ENCODE measurements at regions not wholly inside any gene's neighbourhood (a gene's known extent, or its start where the extent isn't known, plus 50 kb on each side); places are given as distances from the start of the nearest gene placed in this dataset.
"Not testable (repeated sequence)": the region's sequence is repeated elsewhere in the genome, so short reads cannot be mapped to it uniquely, and the experiment has no call there.

DNA sequence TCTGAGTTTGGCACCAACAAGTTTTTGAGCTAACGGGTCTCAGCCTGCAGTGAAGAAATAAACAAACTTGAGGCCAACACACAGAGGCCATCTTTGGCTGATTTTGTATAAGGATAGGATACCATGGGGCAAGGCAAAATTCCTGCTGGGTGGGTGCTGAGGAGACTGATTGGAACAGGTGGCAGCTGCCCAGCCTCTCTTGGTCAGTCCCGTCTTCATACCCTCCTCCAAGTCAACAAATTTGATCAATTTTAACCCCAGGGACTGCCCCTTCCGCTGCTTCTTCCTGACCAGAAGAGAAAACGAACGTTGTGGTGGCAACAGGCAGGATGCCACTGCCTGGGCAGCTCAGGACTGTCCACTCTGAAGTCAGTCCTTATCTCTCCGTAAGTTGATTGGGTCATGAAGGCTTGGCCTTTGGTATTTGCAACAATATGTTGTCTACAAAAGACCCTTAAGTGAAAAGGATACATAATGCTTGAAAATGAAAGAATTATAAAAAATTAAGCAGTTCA, 139.3 kb downstream of the SPP2 start:
- H3K4me3 ChIP-seq (ENCODE audit: low read length): no peak overlapping the region
- DNase-seq (ENCODE audit: low read depth, low spot score): no peak

DNA sequence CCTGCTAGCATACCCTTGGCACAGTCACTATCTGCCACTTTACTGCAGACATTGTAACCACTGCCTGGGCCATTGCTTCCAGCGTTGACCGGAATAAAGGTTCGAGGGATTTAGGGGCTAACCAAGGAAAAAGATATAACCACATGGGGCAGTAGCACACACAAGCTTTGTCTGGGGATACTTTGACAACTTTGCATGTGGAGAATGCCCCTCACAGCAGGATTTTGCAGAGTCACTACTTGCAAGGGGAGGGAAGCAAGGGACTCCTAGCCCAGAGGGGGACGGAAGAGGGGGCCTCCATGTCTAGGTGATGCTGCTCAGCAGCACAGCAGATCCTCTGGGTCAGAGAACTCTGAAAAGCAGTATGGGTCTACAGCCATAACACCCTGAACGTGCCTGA, 138.7 kb downstream of the SPP2 start:
- no peak overlapping the region for H3K4me3 ChIP-seq (ENCODE audit: low read length)
- no peak for DNase-seq (ENCODE audit: low read depth, low spot score)

DNA sequence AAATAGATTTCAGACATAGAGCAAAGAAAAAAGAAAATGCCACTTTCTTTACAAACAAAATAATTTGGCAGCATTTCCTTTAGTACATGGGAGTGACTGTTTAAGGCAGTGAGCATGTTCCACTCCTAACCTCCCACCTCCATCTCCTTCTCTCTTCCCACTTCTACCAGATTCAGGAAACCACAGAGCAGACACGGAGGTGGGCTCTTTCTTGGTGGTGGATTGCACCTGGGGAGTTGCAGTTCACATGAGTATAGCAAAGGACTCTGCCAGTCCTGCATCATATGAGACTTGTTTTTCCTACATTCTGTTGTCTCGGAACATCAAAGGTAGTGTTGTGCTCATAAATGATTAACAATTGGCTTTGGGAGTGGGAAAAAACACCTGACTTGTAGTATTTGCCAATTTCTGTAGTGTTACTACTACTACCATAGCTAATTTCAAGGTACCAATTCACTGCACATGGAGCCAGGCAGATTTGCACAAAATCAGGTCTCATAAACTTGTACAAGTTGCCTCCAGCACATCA, 137.2 kb downstream of the SPP2 start:
- peak; percentile 75 for DNase-seq (ENCODE audit: low read depth, low spot score)
- no peak overlapping the region for H3K4me3 ChIP-seq (ENCODE audit: low read length)

DNA sequence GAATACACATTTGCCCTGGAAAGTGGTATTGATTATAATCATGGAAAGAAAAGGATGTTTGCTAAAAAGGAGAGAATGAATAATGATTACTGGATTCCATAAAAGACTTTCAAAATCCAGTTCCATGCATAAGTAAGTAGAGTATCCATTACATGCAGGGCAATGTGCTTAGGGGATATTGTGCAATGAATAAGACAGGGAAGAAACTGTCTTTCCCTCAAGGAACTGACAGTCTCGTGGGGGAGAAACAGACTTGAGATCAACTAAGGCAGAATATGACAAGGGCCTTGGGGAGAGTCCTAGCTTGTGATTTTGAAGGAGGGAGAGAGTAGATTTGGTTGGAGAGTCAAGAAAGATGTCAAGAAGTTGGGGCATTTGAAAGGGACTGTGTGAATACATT, 130.6 kb downstream of the SPP2 start:
- no peak overlapping the region for H3K4me3 ChIP-seq (ENCODE audit: low read length)
- no peak for DNase-seq (ENCODE audit: low read depth, low spot score)

DNA sequence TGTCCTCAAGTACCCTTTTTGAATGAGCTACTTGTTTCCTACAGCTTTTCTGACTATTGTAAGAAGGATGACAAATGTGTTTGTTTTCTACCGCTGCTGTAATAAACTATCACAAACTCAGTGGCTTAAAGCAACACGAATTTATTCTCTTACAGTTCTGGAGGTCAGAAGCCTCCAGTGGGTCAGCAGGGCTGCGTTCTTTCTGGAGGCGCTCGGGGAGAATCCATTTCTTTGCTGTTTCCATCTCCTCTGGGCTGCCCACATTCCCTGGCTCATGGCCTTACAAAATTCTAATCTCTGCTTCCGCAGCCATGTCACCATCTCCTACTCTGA, 128.5 kb downstream of the SPP2 start:
- H3K4me3 ChIP-seq (ENCODE audit: low read length): no peak overlapping the region
- no peak for DNase-seq (ENCODE audit: low read depth, low spot score)

DNA sequence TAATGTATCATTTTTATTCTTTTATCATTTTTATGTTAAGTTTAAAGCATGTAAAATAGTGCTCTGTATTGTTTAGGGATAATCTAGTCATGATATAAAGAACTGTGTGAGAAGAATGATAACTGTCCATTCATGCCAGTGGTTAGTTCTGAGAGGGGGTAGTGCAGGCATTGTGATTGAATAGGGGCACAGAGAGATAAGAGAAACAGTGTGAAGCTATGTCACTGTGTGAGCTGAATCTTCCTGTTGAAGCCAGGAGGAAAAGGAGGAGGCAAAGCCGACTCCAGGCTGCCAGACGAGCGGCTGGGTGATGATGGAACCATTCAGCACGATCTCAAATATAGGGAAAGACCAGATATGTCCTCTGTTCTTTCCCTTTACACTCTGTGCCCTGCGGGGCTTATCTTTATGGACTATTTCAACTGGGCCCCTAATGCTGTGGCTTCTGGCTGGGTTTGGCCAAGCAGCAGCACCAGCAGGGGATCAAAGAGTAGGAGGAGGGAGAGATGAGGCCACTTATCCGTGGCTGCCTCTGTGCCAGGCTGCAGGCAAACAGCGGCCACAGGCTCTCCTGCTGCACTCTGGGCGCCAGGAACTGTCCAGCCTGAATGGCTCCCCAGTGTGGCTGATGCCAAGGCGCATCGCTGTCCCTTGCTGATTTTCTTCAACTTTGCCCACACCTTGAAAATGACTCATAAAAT, 128.0 kb downstream of the SPP2 start:
- H3K4me3 ChIP-seq (ENCODE audit: low read length): no peak overlapping the region
- no peak for DNase-seq (ENCODE audit: low read depth, low spot score)

DNA sequence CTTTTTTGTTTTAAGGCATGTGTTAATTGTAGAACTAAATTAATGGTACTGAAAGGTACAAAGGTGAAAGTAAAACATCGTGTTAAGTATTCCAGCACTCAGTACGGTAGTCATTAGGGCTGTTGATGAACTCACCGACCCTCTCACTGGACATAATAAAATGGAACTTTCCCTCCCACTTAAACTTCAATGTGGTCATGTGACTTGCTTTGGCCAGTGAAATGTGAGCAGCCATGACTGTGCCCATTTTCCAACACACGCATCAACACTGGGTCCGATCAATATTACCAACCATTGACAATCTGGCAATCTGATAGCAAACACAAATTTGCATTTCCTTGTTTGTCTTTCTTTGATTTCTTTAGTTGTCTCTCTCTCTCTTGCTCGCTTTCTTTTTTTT, 125.1 kb downstream of the SPP2 start:
- no peak for DNase-seq (ENCODE audit: low read depth, low spot score)
- no peak overlapping the region for H3K4me3 ChIP-seq (ENCODE audit: low read length)

DNA sequence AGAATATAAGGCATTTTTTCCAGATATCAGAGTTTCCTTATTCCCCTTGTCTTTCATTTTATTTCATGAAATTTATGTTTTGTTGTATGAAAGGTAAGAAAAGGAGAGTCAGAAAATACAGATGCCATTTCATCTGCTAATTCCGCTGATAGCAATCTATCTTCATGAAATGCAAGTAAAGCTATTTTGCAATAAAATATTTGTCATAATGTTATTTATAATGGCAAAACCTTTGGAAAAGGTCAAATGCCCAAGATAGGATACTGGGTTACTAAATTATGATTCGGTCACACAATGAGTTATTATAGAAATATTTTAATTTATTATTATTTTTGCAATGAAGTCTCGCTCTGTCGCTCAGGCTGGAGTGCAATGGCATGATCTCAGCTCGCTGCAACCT, 124.2 kb downstream of the SPP2 start:
- no peak for DNase-seq (ENCODE audit: low read depth, low spot score)
- no peak overlapping the region for H3K4me3 ChIP-seq (ENCODE audit: low read length)

DNA sequence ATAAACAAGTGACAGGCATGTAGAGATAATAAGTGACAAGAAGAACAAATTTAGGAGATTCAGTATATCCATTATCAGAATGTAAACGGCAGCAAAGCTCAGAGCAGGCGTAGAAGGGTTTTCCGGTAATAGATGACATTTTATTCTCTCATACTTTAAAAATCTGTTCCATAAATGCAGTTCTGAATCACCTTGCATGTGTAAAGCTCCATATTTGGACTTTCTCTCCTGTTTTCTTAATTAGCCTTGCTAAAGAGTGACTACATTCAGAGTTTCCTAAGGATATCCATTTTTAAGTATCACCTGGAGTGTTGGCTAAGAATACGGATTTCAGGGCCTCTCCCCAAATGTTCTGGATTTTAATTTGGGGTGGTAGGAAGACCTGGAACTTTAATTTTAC, 122.0 kb downstream of the SPP2 start:
- no peak for DNase-seq (ENCODE audit: low read depth, low spot score)
- H3K4me3 ChIP-seq (ENCODE audit: low read length): no peak overlapping the region

DNA sequence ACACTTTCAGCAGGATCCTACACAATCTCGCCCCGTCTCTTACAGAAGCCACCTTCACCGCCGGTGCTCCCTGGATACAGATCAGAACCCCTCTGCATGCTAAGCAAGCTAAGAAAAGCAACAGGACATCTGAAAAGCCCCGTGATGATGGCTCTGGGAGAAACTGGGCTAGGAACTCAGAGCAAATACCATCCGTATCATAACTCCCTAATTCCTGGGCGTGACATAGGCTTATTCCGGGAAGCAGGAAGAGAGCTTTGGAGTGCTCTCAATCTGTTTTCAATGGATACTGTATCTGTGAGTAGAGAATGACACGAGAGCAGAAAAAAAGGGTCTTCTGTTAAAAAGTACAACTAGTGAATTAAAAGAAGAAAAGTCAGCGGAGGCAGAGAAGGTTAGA, 121.6 kb downstream of the SPP2 start:
- no peak for DNase-seq (ENCODE audit: low read depth, low spot score)
- no peak overlapping the region for H3K4me3 ChIP-seq (ENCODE audit: low read length)

DNA sequence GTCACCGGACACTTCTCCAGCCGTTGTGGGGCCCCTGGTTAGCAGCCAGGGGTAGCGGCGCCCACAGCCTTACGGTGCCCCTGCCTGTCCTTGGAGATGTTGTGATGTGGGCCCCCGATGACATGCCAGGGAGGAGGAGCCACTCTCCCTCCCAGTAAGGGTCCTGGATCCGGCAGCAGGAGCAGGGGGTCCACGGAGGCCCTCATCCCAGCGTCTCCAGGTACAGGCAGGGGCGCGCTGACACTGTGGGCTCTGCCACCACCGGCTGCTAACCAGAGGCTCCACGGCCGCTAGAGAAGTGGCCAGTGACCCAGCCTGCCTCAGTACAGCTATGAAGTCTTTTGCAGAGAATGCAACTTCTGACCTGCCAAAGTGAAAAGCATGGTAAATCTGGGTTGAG, 121.2 kb downstream of the SPP2 start:
- H3K4me3 ChIP-seq (ENCODE audit: low read length): no peak overlapping the region
- no peak for DNase-seq (ENCODE audit: low read depth, low spot score)

DNA sequence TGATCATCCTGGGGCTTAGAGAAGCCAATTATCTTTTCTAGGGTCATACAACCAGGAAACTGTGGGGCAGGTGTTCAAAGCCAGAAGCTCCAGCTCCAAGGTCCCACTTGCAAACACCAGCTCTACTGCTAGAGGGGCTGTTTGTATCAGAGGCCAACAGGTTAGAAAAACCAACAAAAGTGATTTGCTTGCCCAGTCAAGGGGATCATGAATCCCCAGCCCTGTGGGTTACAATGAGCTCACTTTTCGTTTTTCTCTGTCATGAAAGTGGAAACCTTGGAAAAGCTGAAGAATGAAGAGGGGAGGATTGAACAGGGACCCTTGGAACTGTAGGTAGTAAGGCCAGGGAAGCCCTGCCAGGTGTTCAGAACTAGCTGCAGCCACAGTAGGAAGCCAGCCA, 119.2 kb downstream of the SPP2 start:
- H3K4me3 ChIP-seq (ENCODE audit: low read length): no peak overlapping the region
- no peak for DNase-seq (ENCODE audit: low read depth, low spot score)

DNA sequence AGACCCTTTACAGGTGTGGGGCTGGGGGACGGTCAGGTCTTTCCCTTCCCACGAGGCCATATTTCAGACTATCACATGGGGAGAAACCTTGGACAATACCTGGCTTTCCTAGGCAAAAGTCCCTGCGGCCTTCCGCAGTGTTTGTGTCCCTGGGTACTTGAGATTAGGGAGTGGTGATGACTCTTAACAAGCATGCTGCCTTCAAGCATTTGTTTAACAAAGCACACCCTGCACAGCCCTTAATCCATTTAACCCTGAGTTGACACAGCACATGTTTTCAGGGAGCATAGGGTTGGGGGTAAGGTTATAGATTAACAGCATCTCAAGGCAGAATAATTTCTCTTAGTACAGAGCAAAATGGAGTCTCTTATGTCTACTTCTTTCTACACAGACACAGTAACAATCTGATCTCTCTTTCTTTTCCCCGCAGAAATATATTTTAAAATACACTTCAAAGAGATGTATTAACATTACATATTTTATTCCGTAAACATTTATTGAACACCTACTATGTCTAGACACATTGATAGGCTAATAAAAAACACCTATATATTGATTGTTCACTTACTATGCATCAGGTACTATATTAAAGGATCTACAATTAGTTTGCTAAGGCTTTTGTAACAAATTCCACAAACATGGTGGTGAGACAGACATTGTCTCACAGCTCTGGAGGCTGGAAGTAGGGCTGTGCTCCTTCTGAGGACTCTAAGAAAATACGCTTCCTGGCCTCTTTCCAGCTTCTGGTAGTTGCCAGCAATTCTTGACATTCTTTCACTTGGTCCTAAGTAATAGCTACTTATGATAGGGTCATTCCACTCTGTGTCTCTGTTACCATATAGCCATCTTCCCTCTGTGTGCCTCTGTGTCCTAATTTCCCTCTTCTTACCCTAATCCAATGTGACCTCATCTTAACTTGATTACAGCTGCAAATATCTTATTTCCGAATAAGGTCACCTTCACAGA, 118.4 kb downstream of the SPP2 start:
- DNase-seq (ENCODE audit: low read depth, low spot score); H3K4me3 ChIP-seq (ENCODE audit: low read length): not testable (repeated sequence)

DNA sequence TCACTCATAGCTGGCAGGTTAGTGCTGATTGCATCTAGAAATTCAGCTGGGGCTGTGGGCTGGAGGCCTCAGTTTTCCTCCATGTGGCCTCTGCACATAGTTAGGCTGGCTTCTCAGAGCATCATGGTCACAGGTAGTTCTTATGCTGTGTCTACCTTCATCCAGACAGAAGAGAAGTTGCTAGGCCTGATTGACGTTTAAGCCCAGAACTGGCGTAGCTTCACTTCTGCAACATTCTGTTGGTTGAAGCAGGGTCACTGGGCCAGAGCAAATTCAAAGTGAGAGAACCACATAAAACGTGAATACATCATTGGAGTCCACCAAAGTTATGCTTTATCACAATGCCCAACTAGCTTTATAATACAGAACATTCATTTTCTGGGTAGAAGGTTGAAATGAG, 116.0 kb downstream of the SPP2 start:
- DNase-seq (ENCODE audit: low read depth, low spot score): no peak
- H3K4me3 ChIP-seq (ENCODE audit: low read length): no peak overlapping the region

DNA sequence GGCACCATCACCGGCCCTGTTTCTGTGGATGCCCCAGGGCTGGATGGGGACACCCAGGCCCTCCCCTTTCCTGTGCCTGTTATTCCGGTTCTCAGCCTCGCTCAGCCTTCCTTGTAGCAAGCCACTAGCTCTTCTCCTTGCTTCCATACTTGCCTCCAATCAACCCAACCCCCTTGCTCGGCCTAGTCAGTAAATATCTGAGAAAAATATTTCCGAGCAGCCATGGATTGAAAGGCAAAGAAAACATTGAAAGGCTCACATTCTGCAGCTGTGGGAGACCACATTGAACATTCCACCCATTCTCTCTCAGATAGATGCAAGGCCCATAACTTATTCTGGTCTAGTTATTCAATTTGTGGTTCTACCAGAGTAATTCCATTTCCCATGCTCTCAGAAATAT, 114.9 kb downstream of the SPP2 start:
- DNase-seq (ENCODE audit: low read depth, low spot score): no peak
- H3K4me3 ChIP-seq (ENCODE audit: low read length): no peak overlapping the region

DNA sequence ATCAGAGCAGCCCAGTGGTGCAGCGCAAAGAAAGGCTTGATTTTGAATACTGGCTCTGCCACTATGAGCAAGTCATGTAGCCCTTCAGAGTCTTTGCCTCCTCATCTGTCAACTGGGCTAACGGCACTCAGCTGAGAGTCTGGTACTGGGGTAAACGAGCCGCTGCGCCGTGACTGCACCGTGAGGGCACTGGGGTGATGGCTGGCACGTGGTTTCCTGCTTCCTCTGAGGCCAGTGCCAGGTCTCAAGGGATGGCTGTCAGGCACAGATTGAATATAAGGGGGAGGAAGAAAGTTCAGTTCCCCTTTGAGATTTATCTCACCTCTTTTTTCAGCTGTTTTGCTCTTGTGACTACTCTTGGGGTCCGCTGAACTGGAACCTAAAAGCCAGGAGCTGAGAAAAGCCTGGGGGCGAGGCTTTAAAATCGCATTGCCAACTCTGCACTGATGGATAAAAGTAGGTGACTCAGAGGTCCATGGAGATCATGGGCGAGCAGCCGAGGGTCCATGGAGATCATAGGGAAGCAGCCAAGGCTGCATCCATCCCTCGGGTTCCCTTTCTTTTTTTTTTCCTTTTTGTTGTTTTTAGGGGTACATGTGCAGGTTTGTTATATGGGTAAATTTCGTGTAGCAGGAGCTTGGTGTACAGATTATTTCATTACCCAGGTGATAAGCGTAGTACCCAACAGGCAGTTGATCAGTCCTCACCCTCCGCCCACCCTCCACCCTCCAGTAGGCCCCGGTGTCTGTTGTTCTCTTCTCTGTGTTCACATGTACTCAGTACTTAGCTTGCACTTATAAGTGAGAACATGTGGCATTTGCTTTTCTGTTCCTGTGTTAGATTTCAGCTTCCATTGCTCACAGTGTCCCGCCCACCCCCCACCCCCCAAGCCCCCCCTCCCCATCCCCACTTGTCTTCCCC, 114.3 kb downstream of the SPP2 start:
- H3K4me3 ChIP-seq (ENCODE audit: low read length): no peak overlapping the region
- DNase-seq (ENCODE audit: low read depth, low spot score): peak; percentile 64

DNA sequence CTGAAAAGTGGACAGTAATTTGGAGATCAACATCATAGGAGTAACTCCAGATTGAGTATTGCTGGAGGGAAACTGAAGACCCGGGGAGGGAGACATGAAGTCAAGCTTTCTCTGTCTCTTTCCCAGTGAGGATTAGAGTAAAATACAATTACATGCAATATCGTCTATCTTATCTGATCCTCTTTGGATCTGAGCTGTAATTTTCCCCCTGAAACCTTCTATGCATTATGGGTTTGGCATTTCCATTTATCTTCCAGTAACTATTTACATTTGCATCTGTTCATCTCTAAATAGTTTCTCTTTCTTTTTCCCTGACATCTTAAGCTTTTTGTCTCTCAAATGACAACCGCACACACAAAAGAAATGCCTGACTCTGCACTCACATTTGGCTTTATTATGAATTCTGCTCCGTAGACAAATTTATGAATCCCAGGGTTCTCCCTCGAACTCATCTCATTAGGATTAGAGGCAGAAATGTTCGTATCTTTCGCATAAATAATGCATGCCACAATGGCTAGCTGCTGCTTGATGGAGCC, 113.1 kb downstream of the SPP2 start:
- no peak for DNase-seq (ENCODE audit: low read depth, low spot score)
- H3K4me3 ChIP-seq (ENCODE audit: low read length): no peak overlapping the region

DNA sequence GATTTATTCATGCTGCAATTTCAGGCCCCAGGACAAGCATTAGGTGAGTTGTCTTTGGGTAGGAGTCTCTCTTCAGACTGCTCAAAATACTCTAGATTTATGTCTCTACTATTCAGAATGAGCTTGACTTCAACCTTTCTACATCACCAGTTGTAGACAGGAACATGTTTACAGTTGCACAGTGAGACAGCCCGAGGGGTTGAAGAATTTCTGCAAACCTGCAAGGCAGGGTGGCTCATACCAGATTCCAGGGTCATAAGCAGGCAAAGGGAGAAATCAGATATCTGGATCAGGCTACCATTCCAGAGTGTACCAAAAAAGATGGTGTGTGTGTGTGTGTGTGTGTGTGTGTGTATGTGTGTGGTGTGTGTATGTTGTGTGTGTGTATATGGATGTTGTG, 112.4 kb downstream of the SPP2 start:
- DNase-seq (ENCODE audit: low read depth, low spot score): no peak

DNA sequence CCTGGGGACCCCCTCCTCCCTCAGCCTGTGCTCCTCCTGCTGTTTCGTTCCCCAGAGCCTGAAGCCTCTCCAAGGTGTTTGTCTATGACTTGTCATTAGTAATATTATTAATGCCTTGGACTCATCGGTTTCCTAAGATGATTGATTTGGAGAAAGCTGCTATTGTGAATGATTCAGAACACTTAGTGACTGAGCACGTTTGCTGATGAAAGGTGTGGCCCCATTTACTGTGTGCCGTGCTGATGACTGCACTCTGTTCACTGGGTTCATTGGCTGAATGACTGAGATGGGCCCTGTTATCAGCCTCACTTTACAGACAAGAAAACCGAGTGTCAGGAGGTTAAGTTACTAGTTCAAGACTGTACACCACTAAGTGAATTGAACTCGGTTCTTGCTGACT, 111.4 kb downstream of the SPP2 start:
- H3K4me3 ChIP-seq (ENCODE audit: low read length): no peak overlapping the region

More for the DNA sequence above, 112.4 kb downstream of the SPP2 start:
- H3K4me3 ChIP-seq (ENCODE audit: low read length): no peak overlapping the region

More for the DNA sequence above, 111.4 kb downstream of the SPP2 start:
- DNase-seq (ENCODE audit: low read depth, low spot score): no peak
